Upper lobe of left lung (tissue), 6 donors: ENCODE measurements at regions not wholly inside any gene's neighbourhood (a gene's known extent, or its start where the extent isn't known, plus 50 kb on each side); places are given as distances from the start of the nearest gene placed in this dataset.

Experiments
- ATAC-seq, 2 donors: fragments of 200-7000 bp; cut with Tn5 transposase; one replicate each; pipeline ENCODE4 v1.9.1; 2022; ENCODE audit warnings: mild to moderate bottlenecking in 2 of 2, moderate library complexity in 2 of 2; ENCODE audit not compliant: low FRiP score in 2 of 2
- DNase-seq, 2 donors: peaks; one replicate each; pipeline ENCODE4 v3.0.0-alpha.2; 2019 to 2020
- H3K27ac ChIP-seq, 4 donors: fragments of 200-600 bp; sonication (generic); one replicate each; pipeline ENCODE4 v1.5.1; 2016 to 2019
- H3K27me3 ChIP-seq, 4 donors: fragments of 200-600 bp; sonication (generic); one replicate each; pipeline ENCODE4 v1.5.1; 2017 to 2019
- H3K36me3 ChIP-seq, 4 donors: fragments of 200-600 bp; sonication (generic); one replicate each; pipeline ENCODE4 v1.5.1; 2016 to 2019
- H3K4me1 ChIP-seq, 4 donors: fragments of 200-600 bp; sonication (generic); one replicate each; pipeline ENCODE4 v1.5.1; 2018 to 2019
- H3K4me3 ChIP-seq, 4 donors: fragments of 200-600 bp; sonication (generic); one replicate each; pipeline ENCODE4 v1.5.1; 2017 to 2019; ENCODE audit warnings: mild to moderate bottlenecking in 2 of 4, moderate library complexity in 1 of 4
- H3K9me3 ChIP-seq, 4 donors: fragments of 200-600 bp; sonication (generic); one replicate each; pipeline ENCODE4 v1.5.1; 2018 to 2019
- EP300 ChIP-seq, 4 donors: sonication (generic); formaldehyde crosslinking; IDR thresholded peaks; one replicate each; pipeline ENCODE4 v1.5.1; 2017; ENCODE audit warnings: antibody characterized with exemption in 4 of 4, control low read depth in 2 of 4
- POLR2A ChIP-seq, 4 donors: fragments of 450-650 bp; IDR thresholded peaks; one replicate each; pipeline ENCODE4 v1.5.1; 2016 to 2017; ENCODE audit warnings: antibody characterized with exemption in 4 of 4, mild to moderate bottlenecking in 2 of 4
- POLR2AphosphoS5 ChIP-seq, 2 donors: sonication (generic); formaldehyde crosslinking; IDR thresholded peaks; one replicate each; pipeline ENCODE4 v1.5.1; 2017; ENCODE audit warnings: antibody characterized with exemption in 2 of 2
- WGBS, 2 donors: methylation state at CpG; one replicate each; pipeline ENCODE4 v1.1.5; 2017 to 2018; 5-methylcytosine and 5-hydroxymethylcytosine counted together
- TF ChIP-seq, protein P1 (sequence below), 6 experiments: fragments of 450-650 bp in 4 of 6; fragments of 200-600 bp in 2 of 6; sonication (generic) in 2 of 6; IDR thresholded peaks; one replicate each; pipeline ENCODE4 v1.5.1; 2016 to 2019; ENCODE audit warnings: antibody characterized with exemption in 6 of 6
- donor health status: DM: no; HTN: no; CAD: no; lungs with moderate emphysema.
- donor health status: DM: no; HTN: yes; CAD: no; lungs with severe emphysema.

DNA sequence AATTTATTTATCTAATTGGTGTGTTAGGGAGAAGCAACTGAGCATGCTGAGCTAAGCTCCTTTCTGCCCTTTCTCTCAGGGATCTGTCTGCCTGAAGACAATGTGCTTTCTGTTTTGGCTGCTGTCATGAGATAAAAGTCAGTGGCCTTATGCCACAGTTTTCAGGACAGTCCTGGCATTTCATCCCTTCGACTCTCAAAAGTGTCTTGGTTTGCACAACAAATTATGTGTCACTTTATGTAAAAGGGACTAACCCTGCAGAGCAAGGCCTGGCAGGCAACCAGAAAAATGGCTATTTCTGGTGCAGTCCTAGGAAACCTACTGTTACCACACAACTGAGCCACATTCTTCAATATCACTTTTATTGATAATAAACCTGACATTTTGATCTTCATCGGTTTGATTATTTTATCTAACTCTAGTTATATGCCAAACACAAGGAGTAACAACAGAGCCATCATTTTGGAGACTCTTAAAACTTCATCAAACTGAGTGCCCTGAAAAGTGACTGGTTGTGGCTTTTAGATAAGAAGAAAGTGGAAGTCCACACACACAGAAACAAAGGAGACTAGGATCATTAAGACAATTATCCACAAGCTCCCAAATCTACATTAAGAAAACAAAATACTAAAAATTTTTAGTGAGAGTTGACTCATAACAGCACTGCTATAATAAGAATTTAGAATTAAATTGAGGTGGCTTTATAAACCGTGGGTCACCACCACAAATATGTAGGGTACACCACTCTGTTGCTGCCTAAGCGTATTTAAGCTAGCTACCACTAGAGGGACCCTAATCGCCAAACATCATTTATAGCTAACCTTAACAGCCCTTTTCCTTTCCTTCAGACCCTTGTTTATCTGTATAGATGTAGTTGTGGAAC is 95.9 kb upstream of the PTPN13 start:
- 17 to 21% methylated on average over 5 of the region's 5 CpGs for WGBS, 2 donors
- Histone ChIP-seq H3K27me3 (no peaks in the 10 kb centered on the region), H3K4me1 (peaks cover 11 to 34% (median 22%) of the 10 kb centered on the region in 4 donors), H3K36me3 (no peaks in the 10 kb centered on the region), H3K4me3 (no peak overlapping the region), H3K27ac (no peak overlapping the region), H3K9me3 (no peaks in the 10 kb centered on the region)
- peak; percentile 86 to 87 for ATAC-seq
- DNase-seq: peak in 1 of 2 donors; percentile 38
- TF ChIP-seq, protein P1, sequence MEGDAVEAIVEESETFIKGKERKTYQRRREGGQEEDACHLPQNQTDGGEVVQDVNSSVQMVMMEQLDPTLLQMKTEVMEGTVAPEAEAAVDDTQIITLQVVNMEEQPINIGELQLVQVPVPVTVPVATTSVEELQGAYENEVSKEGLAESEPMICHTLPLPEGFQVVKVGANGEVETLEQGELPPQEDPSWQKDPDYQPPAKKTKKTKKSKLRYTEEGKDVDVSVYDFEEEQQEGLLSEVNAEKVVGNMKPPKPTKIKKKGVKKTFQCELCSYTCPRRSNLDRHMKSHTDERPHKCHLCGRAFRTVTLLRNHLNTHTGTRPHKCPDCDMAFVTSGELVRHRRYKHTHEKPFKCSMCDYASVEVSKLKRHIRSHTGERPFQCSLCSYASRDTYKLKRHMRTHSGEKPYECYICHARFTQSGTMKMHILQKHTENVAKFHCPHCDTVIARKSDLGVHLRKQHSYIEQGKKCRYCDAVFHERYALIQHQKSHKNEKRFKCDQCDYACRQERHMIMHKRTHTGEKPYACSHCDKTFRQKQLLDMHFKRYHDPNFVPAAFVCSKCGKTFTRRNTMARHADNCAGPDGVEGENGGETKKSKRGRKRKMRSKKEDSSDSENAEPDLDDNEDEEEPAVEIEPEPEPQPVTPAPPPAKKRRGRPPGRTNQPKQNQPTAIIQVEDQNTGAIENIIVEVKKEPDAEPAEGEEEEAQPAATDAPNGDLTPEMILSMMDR (IDR thresholded peaks at IDR 0.05): peak; percentile 50 to 79 (median 73)
- TF ChIP-seq POLR2A (IDR thresholded peaks at IDR 0.05): no peak

DNA sequence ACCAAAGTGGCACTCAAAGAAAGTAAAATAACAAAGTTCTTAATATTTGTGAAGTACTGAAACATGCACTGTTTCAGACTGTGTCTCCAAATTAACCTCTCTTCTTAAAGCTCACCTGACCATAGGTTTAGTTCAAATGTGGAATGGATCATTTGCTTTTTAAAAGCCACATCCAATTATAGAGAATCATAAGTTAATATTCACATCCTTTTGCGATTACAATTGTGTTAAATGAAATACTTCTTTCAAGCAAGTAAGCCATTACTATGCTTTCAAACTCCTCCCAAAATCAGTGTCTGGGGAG is 95.3 kb upstream of the PTPN13 start:
- Histone ChIP-seq H3K36me3 (no peaks in the 10 kb centered on the region), H3K4me3 (no peak overlapping the region), H3K27me3 (no peaks in the 10 kb centered on the region), H3K27ac (no peak overlapping the region), H3K9me3 (no peaks in the 10 kb centered on the region), H3K4me1 (peaks cover 11 to 34% (median 22%) of the 10 kb centered on the region in 4 donors)
- WGBS, 2 donors: 44 to 48% methylated on average over 1 of the region's 1 CpG
- DNase-seq (no peak), ATAC-seq (no peak)
- TF ChIP-seq POLR2A (IDR thresholded peaks at IDR 0.05) (no peak), POLR2AphosphoS5 (IDR thresholded peaks at IDR 0.05) (no peak), EP300 (IDR thresholded peaks at IDR 0.05) (no peak)
- TF ChIP-seq, protein P1 (IDR thresholded peaks at IDR 0.05): peak in 1 of 6 experiments; percentile 4

DNA sequence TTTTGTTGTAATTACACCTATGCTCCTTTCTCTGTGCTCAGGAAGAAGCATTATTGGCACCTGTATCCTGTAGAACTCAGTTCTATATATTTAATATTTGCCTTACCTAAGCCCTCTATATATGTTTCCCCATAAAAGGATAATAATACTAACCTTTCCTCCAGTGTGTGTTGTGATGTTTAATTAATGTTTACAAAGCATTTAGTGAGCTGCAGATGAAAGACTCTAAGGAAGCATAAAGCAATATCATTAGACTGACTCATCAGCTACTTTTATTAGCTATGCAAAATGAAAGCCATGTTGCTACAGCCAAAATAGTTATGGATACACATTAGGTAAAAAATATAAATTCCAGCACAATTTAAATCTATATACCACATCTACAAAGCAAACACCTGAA is 93.6 kb upstream of the PTPN13 start:
- no peak overlapping the region for H3K4me3 ChIP-seq
- H3K36me3 ChIP-seq: no peaks in the 10 kb centered on the region
- H3K27ac ChIP-seq: no peak overlapping the region
- H3K9me3 ChIP-seq: no peaks in the 10 kb centered on the region
- ATAC-seq: no peak
- no peak for DNase-seq
- no peaks in the 10 kb centered on the region for H3K27me3 ChIP-seq
- peaks cover 11 to 34% (median 22%) of the 10 kb centered on the region in 4 donors for H3K4me1 ChIP-seq
- TF ChIP-seq, protein P1 (IDR thresholded peaks at IDR 0.05): no peak
- TF ChIP-seq POLR2AphosphoS5 (IDR thresholded peaks at IDR 0.05): no peak
- no peak for TF ChIP-seq EP300 (IDR thresholded peaks at IDR 0.05)
- no peak for TF ChIP-seq POLR2A (IDR thresholded peaks at IDR 0.05)

DNA sequence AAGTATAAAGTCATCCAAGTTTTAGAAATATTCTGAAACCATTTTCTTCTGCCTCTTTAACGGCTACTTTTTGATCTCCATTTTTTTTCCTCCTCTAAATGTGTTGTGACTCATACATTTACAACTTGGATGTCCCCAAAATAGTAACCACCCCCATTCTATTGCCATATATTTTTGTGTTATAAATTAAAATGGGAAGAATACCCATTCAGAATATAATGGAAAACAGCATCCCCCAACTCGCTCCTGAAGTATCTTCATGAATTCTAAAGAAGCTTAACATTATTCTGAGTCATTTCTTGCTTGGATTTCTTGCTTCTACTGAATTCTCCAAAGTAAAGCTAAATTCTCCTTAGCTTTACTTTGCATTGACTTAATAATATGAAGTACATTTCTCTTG is 92.0 kb upstream of the PTPN13 start:
- H3K4me1 ChIP-seq: peaks cover 9 to 27% (median 16%) of the 10 kb centered on the region in 4 donors
- no peaks in the 10 kb centered on the region for H3K9me3 ChIP-seq
- DNase-seq (no peak), ATAC-seq (no peak)
- H3K27me3 ChIP-seq: no peaks in the 10 kb centered on the region
- H3K27ac ChIP-seq: no peak overlapping the region
- H3K36me3 ChIP-seq: no peaks in the 10 kb centered on the region
- H3K4me3 ChIP-seq: no peak overlapping the region
- 86 to 88% methylated on average over 2 of the region's 2 CpGs for WGBS, 2 donors
- TF ChIP-seq POLR2AphosphoS5 (IDR thresholded peaks at IDR 0.05): no peak
- TF ChIP-seq, protein P1 (IDR thresholded peaks at IDR 0.05): no peak
- no peak for TF ChIP-seq POLR2A (IDR thresholded peaks at IDR 0.05)
- no peak for TF ChIP-seq EP300 (IDR thresholded peaks at IDR 0.05)

DNA sequence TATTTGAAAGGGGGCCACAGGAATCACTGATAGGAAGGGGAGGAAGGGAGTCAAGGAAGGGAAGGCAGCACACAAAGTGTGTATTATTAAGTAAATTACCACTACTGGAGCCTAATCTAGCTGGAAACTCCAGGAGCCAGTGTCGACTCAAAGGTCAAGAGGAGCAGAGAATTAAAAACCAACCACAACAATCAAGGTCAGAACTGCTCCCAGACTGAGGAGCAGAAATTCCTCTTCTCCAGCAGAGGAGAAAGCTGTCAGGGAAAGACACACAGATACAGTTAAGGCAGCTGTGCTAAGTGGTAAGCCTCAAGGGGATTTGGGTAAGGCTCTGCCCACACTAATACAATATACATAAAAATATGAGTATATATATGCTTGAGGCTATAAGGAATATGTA is 87.5 kb upstream of the PTPN13 start:
- no peaks in the 10 kb centered on the region for H3K27me3 ChIP-seq
- no peaks in the 10 kb centered on the region for H3K36me3 ChIP-seq
- ATAC-seq: no peak
- TF ChIP-seq POLR2A (IDR thresholded peaks at IDR 0.05): no peak
- TF ChIP-seq, protein P1 (IDR thresholded peaks at IDR 0.05): no peak
- TF ChIP-seq POLR2AphosphoS5 (IDR thresholded peaks at IDR 0.05): no peak
- no peak for TF ChIP-seq EP300 (IDR thresholded peaks at IDR 0.05)
- H3K27ac ChIP-seq: no peak overlapping the region
- peaks cover 0 to 6% (median 1%) of the 10 kb centered on the region in 4 donors for H3K4me1 ChIP-seq
- 24 to 40% methylated on average over 1 of the region's 1 CpG for whole genome bisulfite sequencing, 2 donors
- no peak for DNase-seq
- no peak overlapping the region for H3K4me3 ChIP-seq
- no peaks in the 10 kb centered on the region for H3K9me3 ChIP-seq
